HCT116 (cell line): ENCODE measurements at regions not wholly inside any gene's neighbourhood (a gene's known extent, or its start where the extent isn't known, plus 50 kb on each side); places are given as distances from the start of the nearest gene placed in this dataset.
A peak's percentile ranks its signal among the peaks of the same experiment; 100 is the strongest.

Experiments
- ATAC-seq: fragments of 200-7000 bp; cut with Tn5 transposase; 2 replicates; pipeline ENCODE4 v1.9.1; 2020; ENCODE audit warnings: mild to moderate bottlenecking, moderate library complexity
- BruUV-seq: library from RNA; stranded (reverse); fragments of 400-500 nt; replicated peaks from 2 replicates; lab custom pipeline; 2021; lab: Mats Ljungman, UMichigan
- CTCF ChIA-PET: fragments of 300-600 bp; sonication (Branson Sonifier 250); formaldehyde crosslinking; loops from one replicate; lab custom pipeline; 2021; ENCODE audit warnings: antibody characterized with exemption; lab: Charles Lee
- POLR2A ChIA-PET: fragments of 300-600, 350-600 bp; sonication (Branson Sonifier 250); formaldehyde crosslinking; loops from one replicate; lab custom pipeline; 2021; ENCODE audit warnings: antibody characterized with exemption; lab: Charles Lee
- RAD21 ChIA-PET, 2 experiments: fragments of 300-600 bp; sonication (Branson Sonifier 250); formaldehyde crosslinking; loops; one replicate each; lab custom pipeline; 2023; ENCODE audit warnings: low total read pairs in 2 of 2; ENCODE audit not compliant: uncharacterized antibody in 2 of 2, unreplicated experiment in 2 of 2, low non-redundant PET in 1 of 2; lab: Charles Lee
- DNase-seq: peaks from one replicate; pipeline ENCODE4 v3.0.0-alpha.2; 2010; ENCODE audit warnings: low read depth, low spot score
- H2AFZ ChIP-seq: fragments of 200-600 bp; shearing (Covaris generic), sonication (generic); 2 replicates; pipeline ENCODE4 v1.6.1; 2017; ENCODE audit warnings: low read depth, mixed run types, mixed read lengths, antibody characterized with exemption, low read length; ENCODE audit not compliant: poor library complexity, severe bottlenecking
- H3K27ac ChIP-seq: 2 replicates; pipeline ENCODE4 v1.5.1; 2012; ENCODE audit warnings: low read depth, low read length
- H3K27me3 ChIP-seq: fragments of 200-600 bp; sonication (generic); 2 replicates; pipeline ENCODE4 v1.6.1; 2016; ENCODE audit warnings: mixed run types, low read length, mixed read lengths; ENCODE audit not compliant: insufficient read depth
- H3K36me3 ChIP-seq, 2 experiments: fragments of 200-500 bp in 1 of 2; fragments of 200-600 bp in 1 of 2; sonication (Bioruptor generic) in 1 of 2; sonication (generic) in 1 of 2; 2 replicates each; pipeline versions ENCODE4 v1.5.1 to v1.6.1; 2014 to 2016; ENCODE audit warnings: low read length in 2 of 2, inconsistent platforms in 1 of 2, mixed read lengths in 1 of 2, mixed run types in 1 of 2; ENCODE audit not compliant: insufficient read depth in 2 of 2, control insufficient read depth in 1 of 2
- H3K4me1 ChIP-seq, 2 experiments: fragments of 200-600 bp in 1 of 2; sonication (generic) in 1 of 2; 2 replicates each; pipeline versions ENCODE4 v1.5.1 to v1.6.1; 2012 to 2017; ENCODE audit warnings: low read length in 2 of 2, inconsistent platforms in 1 of 2, mild to moderate bottlenecking in 1 of 2, mixed read lengths in 1 of 2, mixed run types in 1 of 2, moderate library complexity in 1 of 2; ENCODE audit not compliant: insufficient read depth in 2 of 2, control insufficient read depth in 1 of 2
- H3K4me2 ChIP-seq: fragments of 200-600 bp; sonication (generic); 2 replicates; pipeline ENCODE4 v1.6.1; 2017; ENCODE audit warnings: mixed run types, low read length, mixed read lengths
- H3K4me3 ChIP-seq, 2 experiments: fragments of 200-600 bp in 1 of 2; sonication (generic) in 1 of 2; replicated peaks in 1 of 2; 2 replicates each; pipeline ENCODE4 v1.5.1; 2011 to 2016; ENCODE audit warnings: low read length in 2 of 2, control low read depth in 1 of 2, low read depth in 1 of 2, mild to moderate bottlenecking in 1 of 2, mixed read lengths in 1 of 2, mixed run types in 1 of 2
- H3K79me2 ChIP-seq: fragments of 200-600 bp; sonication (generic); 2 replicates; pipeline ENCODE4 v1.6.1; 2017; ENCODE audit warnings: mild to moderate bottlenecking, mixed run types, low read length, moderate library complexity, mixed read lengths; ENCODE audit not compliant: insufficient read depth
- H3K9ac ChIP-seq: fragments of 200-600 bp; sonication (generic); 2 replicates; pipeline ENCODE4 v1.6.1; 2016; ENCODE audit warnings: low read length, mixed read lengths
- H3K9me2 ChIP-seq: fragments of 200-600 bp; sonication (generic), shearing (Covaris generic); 2 replicates; pipeline ENCODE4 v1.6.1; 2017; ENCODE audit warnings: mixed run types, mild to moderate bottlenecking, moderate library complexity; ENCODE audit not compliant: insufficient read depth
- H3K9me3 ChIP-seq, 2 experiments: fragments of 200-500 bp in 1 of 2; fragments of 200-600 bp in 1 of 2; sonication (Bioruptor generic) in 1 of 2; sonication (generic) in 1 of 2; 2 replicates each; pipeline ENCODE4 v1.6.1; 2014 to 2017; ENCODE audit warnings: low read length in 2 of 2, mixed read lengths in 2 of 2, inconsistent platforms in 1 of 2, low read depth in 1 of 2, mild to moderate bottlenecking in 1 of 2, mixed run types in 1 of 2, moderate library complexity in 1 of 2; ENCODE audit not compliant: control insufficient read depth in 1 of 2, insufficient read depth in 1 of 2
- H4K20me1 ChIP-seq: fragments of 200-600 bp; sonication (generic), shearing (Covaris generic); 2 replicates; pipeline ENCODE4 v1.6.1; 2017; ENCODE audit warnings: mixed run types, mild to moderate bottlenecking, moderate library complexity; ENCODE audit not compliant: insufficient read depth
- CEBPB ChIP-seq: IDR thresholded peaks from 2 replicates; pipeline ENCODE4 v1.6.1; 2012; ENCODE audit warnings: low read depth
- ELF1 ChIP-seq: IDR thresholded peaks from 2 replicates; pipeline ENCODE4 v1.6.1; 2012; ENCODE audit warnings: low read depth, borderline replicate concordance
- EZH2 ChIP-seq: fragments of 200-600 bp; sonication (generic); IDR thresholded peaks from 2 replicates; pipeline ENCODE4 v1.6.1; 2017; ENCODE audit warnings: antibody characterized with exemption, mixed run types
- POLR2A ChIP-seq: IDR thresholded peaks from 2 replicates; pipeline ENCODE4 v1.7.0; 2011; ENCODE audit warnings: borderline replicate concordance; ENCODE audit not compliant: insufficient read depth, insufficient read length; ENCODE audit errors: extremely low read depth
- intact Hi-C: fragments of 100-400 bp; cut with micrococcal nuclease; formaldehyde crosslinking; loops from 2 replicates; pipeline ENCODE4 v1.10.0; 2022
- TF ChIP-seq, protein P1 (sequence below): IDR thresholded peaks from 2 replicates; pipeline ENCODE4 v1.6.1; 2012; ENCODE audit warnings: low read depth
- TF ChIP-seq, protein P2 (sequence below): IDR thresholded peaks from 2 replicates; pipeline ENCODE4 v1.6.1; 2012

DNA sequence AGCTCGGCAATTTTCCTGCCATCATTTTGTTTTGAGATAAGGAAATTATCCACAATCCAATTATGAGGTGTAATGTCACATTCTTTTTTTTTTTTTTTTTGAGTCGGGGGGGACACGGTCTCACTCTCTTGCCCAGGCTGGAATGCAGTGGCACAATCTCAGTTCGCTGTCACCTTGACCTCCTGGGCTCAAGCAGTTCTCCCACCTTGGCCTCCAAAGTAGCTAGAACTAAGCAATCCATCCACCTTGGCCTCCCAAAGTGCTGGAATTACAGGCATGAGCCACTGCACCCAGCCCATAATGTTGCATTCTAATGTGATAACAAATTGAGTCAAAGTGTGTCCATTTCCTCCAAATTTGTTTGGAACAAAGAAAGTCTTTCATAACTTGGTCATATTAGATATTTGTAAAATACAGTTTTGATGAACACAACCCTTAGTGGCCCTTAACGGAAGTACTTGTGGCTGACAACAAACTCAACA lies 144.1 kb upstream of the AFDN start:
- intact Hi-C loops, result no loop called here
- Histone ChIP-seq H3K9me2 (no peaks in the 10 kb centered on the region), H3K27me3 (no peaks in the 10 kb centered on the region), H3K9me3 (no peaks in the 10 kb centered on the region), H3K36me3 (no peaks in the 10 kb centered on the region), H2AFZ (peak overlapping the region; percentile 86), H3K4me3 (peak overlapping the region; percentile 2 to 40; a peak in 2 of 4 replicates), H3K4me1 (peaks cover 10 to 37% of the 10 kb centered on the region in 2 experiments), H3K4me2 (peak overlapping the region; percentile 75), H4K20me1 (no peaks in the 10 kb centered on the region), H3K9ac (0 out of 2 replicates have a peak overlapping the region, but pooled peaks have one; percentile 24), H3K27ac (peak overlapping the region; percentile 8; the same call in 1 of the 2 replicates), H3K79me2 (no peaks in the 10 kb centered on the region)
- ChIA-PET POLR2A (no interaction called here), RAD21 (no interaction called here), CTCF (no interaction called here)
- DNase-seq (no peak), ATAC-seq (peak; percentile 28; the same call in 1 of the 2 replicates)
- BruUV-seq, result no TSS peak
- TF ChIP-seq, protein P1, sequence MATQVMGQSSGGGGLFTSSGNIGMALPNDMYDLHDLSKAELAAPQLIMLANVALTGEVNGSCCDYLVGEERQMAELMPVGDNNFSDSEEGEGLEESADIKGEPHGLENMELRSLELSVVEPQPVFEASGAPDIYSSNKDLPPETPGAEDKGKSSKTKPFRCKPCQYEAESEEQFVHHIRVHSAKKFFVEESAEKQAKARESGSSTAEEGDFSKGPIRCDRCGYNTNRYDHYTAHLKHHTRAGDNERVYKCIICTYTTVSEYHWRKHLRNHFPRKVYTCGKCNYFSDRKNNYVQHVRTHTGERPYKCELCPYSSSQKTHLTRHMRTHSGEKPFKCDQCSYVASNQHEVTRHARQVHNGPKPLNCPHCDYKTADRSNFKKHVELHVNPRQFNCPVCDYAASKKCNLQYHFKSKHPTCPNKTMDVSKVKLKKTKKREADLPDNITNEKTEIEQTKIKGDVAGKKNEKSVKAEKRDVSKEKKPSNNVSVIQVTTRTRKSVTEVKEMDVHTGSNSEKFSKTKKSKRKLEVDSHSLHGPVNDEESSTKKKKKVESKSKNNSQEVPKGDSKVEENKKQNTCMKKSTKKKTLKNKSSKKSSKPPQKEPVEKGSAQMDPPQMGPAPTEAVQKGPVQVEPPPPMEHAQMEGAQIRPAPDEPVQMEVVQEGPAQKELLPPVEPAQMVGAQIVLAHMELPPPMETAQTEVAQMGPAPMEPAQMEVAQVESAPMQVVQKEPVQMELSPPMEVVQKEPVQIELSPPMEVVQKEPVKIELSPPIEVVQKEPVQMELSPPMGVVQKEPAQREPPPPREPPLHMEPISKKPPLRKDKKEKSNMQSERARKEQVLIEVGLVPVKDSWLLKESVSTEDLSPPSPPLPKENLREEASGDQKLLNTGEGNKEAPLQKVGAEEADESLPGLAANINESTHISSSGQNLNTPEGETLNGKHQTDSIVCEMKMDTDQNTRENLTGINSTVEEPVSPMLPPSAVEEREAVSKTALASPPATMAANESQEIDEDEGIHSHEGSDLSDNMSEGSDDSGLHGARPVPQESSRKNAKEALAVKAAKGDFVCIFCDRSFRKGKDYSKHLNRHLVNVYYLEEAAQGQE, result no peak
- no peak for TF ChIP-seq EZH2
- TF ChIP-seq CEBPB, result no peak
- TF ChIP-seq POLR2A, result no peak
- TF ChIP-seq, protein P2, sequence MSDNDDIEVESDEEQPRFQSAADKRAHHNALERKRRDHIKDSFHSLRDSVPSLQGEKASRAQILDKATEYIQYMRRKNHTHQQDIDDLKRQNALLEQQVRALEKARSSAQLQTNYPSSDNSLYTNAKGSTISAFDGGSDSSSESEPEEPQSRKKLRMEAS, result no peak
- TF ChIP-seq ELF1, result no peak
